NB4 (cell line): ENCODE measurements at regions not wholly inside any gene's neighbourhood (a gene's known extent, or its start where the extent isn't known, plus 50 kb on each side); places are given as distances from the start of the nearest gene placed in this dataset.

Source experiments
- DNase-seq: peaks from one replicate; pipeline ENCODE4 v3.0.0; 2010; ENCODE audit warnings: low read depth
- H3K4me3 ChIP-seq: one replicate; pipeline ENCODE4 v1.5.1; 2011; ENCODE audit warnings: mild to moderate bottlenecking, low read depth, low read length, moderate library complexity
- MYC ChIP-seq: IDR thresholded peaks from 2 replicates; pipeline ENCODE4 v1.6.1; 2011; ENCODE audit warnings: low read depth, low read length
- POLR2A ChIP-seq: IDR thresholded peaks from 2 replicates; pipeline ENCODE4 v1.6.1; 2011; ENCODE audit warnings: mild to moderate bottlenecking; ENCODE audit not compliant: insufficient read length; ENCODE audit errors: extremely low read depth
- TF ChIP-seq, protein P1 (sequence below): IDR thresholded peaks from one replicate; pipeline ENCODE4 v1.5.1; 2012; ENCODE audit warnings: low read depth, low read length
- TF ChIP-seq, protein P2 (sequence below): IDR thresholded peaks from 2 replicates; pipeline ENCODE4 v1.6.1; 2011; ENCODE audit warnings: low read depth, low read length

GRCh38 chr10:78428579-78428978 is 394.9 kb downstream of the RPS24 start:
- TF ChIP-seq MYC: no peak
- TF ChIP-seq, protein P1, sequence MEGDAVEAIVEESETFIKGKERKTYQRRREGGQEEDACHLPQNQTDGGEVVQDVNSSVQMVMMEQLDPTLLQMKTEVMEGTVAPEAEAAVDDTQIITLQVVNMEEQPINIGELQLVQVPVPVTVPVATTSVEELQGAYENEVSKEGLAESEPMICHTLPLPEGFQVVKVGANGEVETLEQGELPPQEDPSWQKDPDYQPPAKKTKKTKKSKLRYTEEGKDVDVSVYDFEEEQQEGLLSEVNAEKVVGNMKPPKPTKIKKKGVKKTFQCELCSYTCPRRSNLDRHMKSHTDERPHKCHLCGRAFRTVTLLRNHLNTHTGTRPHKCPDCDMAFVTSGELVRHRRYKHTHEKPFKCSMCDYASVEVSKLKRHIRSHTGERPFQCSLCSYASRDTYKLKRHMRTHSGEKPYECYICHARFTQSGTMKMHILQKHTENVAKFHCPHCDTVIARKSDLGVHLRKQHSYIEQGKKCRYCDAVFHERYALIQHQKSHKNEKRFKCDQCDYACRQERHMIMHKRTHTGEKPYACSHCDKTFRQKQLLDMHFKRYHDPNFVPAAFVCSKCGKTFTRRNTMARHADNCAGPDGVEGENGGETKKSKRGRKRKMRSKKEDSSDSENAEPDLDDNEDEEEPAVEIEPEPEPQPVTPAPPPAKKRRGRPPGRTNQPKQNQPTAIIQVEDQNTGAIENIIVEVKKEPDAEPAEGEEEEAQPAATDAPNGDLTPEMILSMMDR: no peak
- TF ChIP-seq, protein P2, sequence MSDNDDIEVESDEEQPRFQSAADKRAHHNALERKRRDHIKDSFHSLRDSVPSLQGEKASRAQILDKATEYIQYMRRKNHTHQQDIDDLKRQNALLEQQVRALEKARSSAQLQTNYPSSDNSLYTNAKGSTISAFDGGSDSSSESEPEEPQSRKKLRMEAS: no peak
- no peak for TF ChIP-seq POLR2A
- H3K4me3 ChIP-seq: no peak overlapping the region
- no peak for DNase-seq

DNA sequence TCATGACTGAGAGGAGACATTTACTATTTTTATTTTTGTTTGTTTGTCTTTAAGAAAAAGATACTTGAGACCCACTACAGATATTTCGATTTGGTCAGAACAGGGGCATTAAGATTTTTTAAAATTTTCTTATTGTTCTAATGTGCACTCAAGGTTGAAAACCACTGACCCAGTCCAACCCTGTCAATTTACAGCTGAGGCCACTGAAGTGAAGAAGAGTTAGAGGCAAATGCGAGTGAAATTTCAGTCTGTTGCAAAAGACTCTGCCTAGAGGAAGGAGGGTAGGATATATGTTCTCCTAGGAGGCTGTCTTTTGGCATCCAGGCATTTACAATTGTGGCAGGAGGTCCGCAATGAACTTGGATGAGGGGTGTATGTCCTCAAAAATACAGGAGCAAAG is 396.3 kb downstream of the RPS24 start:
- H3K4me3 ChIP-seq: no peak overlapping the region
- DNase-seq: no peak
- TF ChIP-seq POLR2A: no peak
- TF ChIP-seq, protein P2: no peak
- TF ChIP-seq, protein P1: no peak
- TF ChIP-seq MYC: no peak

- TF ChIP-seq, protein P1: peak; percentile 13
- TF ChIP-seq, protein P2: no peak
- peak; percentile 18 for DNase-seq
- no peak overlapping the region for H3K4me3 ChIP-seq
Observed at GRCh38 chr10:78432583-78432982, 398.9 kb downstream of the RPS24 start.

- TF ChIP-seq, protein P2: no peak
- TF ChIP-seq, protein P1: no peak
- no peak for DNase-seq
- no peak overlapping the region for H3K4me3 ChIP-seq
Observed at GRCh38 chr10:78433076-78433595, 399.5 kb downstream of the RPS24 start.

GRCh38 chr10:78433766-78434535 is 400.3 kb downstream of the RPS24 start:
- H3K4me3 ChIP-seq: no peak overlapping the region
- TF ChIP-seq MYC: no peak
- TF ChIP-seq, protein P2: no peak
- TF ChIP-seq POLR2A: no peak
- TF ChIP-seq, protein P1: no peak
- no peak for DNase-seq
